ENCODE measurements at regions not wholly inside any gene's neighbourhood (a gene's known extent, or its start where the extent isn't known, plus 50 kb on each side); places are given as distances from the start of the nearest gene placed in this dataset.

DNA sequence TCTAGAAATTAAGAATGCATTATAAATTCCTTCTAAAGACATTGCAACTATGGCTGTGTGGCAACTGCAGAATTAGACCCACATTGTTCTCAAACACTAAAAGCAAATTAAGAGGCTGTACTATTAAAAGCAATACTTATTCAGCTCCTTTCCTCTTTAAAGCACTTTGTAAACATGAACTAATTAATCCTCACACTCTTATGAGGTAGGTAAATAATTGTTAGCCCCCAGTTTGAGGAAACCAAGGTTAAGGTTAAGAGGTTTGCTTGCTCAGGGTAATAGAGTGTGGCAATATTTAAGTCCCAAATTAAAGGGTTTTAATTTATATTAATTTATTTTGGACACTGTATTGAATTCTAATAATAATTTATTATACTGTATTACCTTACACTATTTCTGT is 553.8 kb downstream of the LRRIQ3 start:
- TF ChIP-seq, protein P1, sequence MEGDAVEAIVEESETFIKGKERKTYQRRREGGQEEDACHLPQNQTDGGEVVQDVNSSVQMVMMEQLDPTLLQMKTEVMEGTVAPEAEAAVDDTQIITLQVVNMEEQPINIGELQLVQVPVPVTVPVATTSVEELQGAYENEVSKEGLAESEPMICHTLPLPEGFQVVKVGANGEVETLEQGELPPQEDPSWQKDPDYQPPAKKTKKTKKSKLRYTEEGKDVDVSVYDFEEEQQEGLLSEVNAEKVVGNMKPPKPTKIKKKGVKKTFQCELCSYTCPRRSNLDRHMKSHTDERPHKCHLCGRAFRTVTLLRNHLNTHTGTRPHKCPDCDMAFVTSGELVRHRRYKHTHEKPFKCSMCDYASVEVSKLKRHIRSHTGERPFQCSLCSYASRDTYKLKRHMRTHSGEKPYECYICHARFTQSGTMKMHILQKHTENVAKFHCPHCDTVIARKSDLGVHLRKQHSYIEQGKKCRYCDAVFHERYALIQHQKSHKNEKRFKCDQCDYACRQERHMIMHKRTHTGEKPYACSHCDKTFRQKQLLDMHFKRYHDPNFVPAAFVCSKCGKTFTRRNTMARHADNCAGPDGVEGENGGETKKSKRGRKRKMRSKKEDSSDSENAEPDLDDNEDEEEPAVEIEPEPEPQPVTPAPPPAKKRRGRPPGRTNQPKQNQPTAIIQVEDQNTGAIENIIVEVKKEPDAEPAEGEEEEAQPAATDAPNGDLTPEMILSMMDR (IDR thresholded peaks at IDR 0.05) = no peak
- no peak for TF ChIP-seq POLR2A (IDR thresholded peaks at IDR 0.05)

Measured in adrenal gland (tissue), 5 donors.